ENCODE measurements at regions not wholly inside any gene's neighbourhood (a gene's known extent, or its start where the extent isn't known, plus 50 kb on each side); places are given as distances from the start of the nearest gene placed in this dataset.

- H3K4me1 ChIP-seq: no peaks in the 10 kb centered on the region
- TF ChIP-seq CTCF (IDR thresholded peaks at IDR 0.05; ENCODE audit: low read depth, low read length): no peak
- H3K9me3 ChIP-seq: no peaks in the 10 kb centered on the region
- no peaks in the 10 kb centered on the region for H3K36me3 ChIP-seq
- no peaks in the 10 kb centered on the region for H3K27me3 ChIP-seq
- DNase-seq: no peak
- H3K4me3 ChIP-seq (ENCODE audit: low read depth, low read length): no peak overlapping the region
Observed at GRCh38 chr21:36207577-36208320, 51.1 kb downstream of the DOP1B start.

- H3K4me3 ChIP-seq (ENCODE audit: low read depth, low read length): no peak overlapping the region
- no peaks in the 10 kb centered on the region for H3K4me1 ChIP-seq
- H3K36me3 ChIP-seq: no peaks in the 10 kb centered on the region
- TF ChIP-seq CTCF (IDR thresholded peaks at IDR 0.05; ENCODE audit: low read depth, low read length): no peak
- no peaks in the 10 kb centered on the region for H3K9me3 ChIP-seq
- no peaks in the 10 kb centered on the region for H3K27me3 ChIP-seq
- DNase-seq: no peak
Observed at GRCh38 chr21:36208326-36209013, 51.8 kb downstream of the DOP1B start.

- Histone ChIP-seq H3K4me1 (no peaks in the 10 kb centered on the region), H3K9me3 (no peaks in the 10 kb centered on the region), H3K27me3 (no peaks in the 10 kb centered on the region), H3K36me3 (no peaks in the 10 kb centered on the region), H3K4me3 (ENCODE audit: low read depth, low read length) (no peak overlapping the region)
- TF ChIP-seq CTCF (IDR thresholded peaks at IDR 0.05; ENCODE audit: low read depth, low read length): peak; percentile 58
- peak; percentile 27 for DNase-seq
Observed at GRCh38 chr21:36209626-36210171, 53.1 kb downstream of the DOP1B start.

GRCh38 chr21:36210779-36211659 lies 54.4 kb downstream of the DOP1B start:
- DNase-seq: no peak
- Histone ChIP-seq H3K27me3 (no peaks in the 10 kb centered on the region), H3K9me3 (no peaks in the 10 kb centered on the region), H3K36me3 (no peaks in the 10 kb centered on the region), H3K4me1 (no peaks in the 10 kb centered on the region), H3K4me3 (ENCODE audit: low read depth, low read length) (no peak overlapping the region)
- TF ChIP-seq CTCF (IDR thresholded peaks at IDR 0.05; ENCODE audit: low read depth, low read length): no peak

- Histone ChIP-seq H3K9me3 (no peaks in the 10 kb centered on the region), H3K27me3 (no peaks in the 10 kb centered on the region), H3K36me3 (no peaks in the 10 kb centered on the region), H3K4me1 (no peaks in the 10 kb centered on the region), H3K4me3 (ENCODE audit: low read depth, low read length) (no peak overlapping the region)
- no peak for DNase-seq
- TF ChIP-seq CTCF (IDR thresholded peaks at IDR 0.05; ENCODE audit: low read depth, low read length): no peak
Observed at GRCh38 chr21:36211660-36212512, 55.3 kb downstream of the DOP1B start.
